Activated naive CD8-positive, alpha-beta T cell treated with anti-CD3 and anti-CD28 coated beads, Interleukin-2, amount 50 U/mL, for 24 hours (primary cell): ENCODE measurements at regions not wholly inside any gene's neighbourhood (a gene's known extent, or its start where the extent isn't known, plus 50 kb on each side); places are given as distances from the start of the nearest gene placed in this dataset.

ENCODE experiments used
- ATAC-seq: fragments of 150-1000 bp; cut with Tn5 transposase; one replicate; pipeline ENCODE4 v1.10.0; 2021
- DNase-seq: peaks from one replicate; pipeline ENCODE4 v3.0.0; 2021
- H3K27ac Mint-ChIP-seq: one replicate; pipeline ENCODE4 v1.8.0; 2021; ENCODE audit warnings: mild to moderate bottlenecking, mixed read lengths
- H3K27me3 Mint-ChIP-seq: one replicate; pipeline ENCODE4 v1.8.0; 2021; ENCODE audit warnings: mixed read lengths
- H3K36me3 Mint-ChIP-seq: one replicate; pipeline ENCODE4 v1.8.0; 2021; ENCODE audit warnings: low read depth, mixed read lengths
- H3K4me1 Mint-ChIP-seq: one replicate; pipeline ENCODE4 v1.8.0; 2021; ENCODE audit warnings: mixed read lengths
- H3K4me3 Mint-ChIP-seq: one replicate; pipeline ENCODE4 v1.8.0; 2021; ENCODE audit warnings: mild to moderate bottlenecking, moderate library complexity, mixed read lengths
- H3K9me3 Mint-ChIP-seq: one replicate; pipeline ENCODE4 v1.8.0; 2021; ENCODE audit warnings: mixed read lengths

DNA sequence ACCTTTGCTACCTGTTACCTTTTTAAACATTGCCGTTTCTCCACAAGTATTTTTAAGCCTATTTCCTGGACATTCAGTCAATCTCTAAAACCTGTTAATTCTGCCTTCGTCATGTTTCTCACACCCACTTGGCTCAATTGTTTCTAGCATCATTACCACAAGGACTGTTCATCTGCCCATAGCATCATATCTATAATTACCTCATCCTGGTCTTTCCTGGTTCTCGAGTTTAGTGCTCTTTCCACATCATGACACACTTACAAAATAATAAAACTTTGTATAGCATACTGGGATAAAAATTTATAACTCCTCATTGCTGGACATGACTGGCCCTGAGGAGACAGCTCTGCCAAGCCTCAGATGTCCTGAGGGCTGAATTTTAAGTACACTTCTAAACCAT is 104.8 kb downstream of the CYB561 start:
- no peaks in the 10 kb centered on the region for H3K9me3 Mint-ChIP-seq
- ATAC-seq (no peak), DNase-seq (no peak)
- no peaks in the 10 kb centered on the region for H3K27me3 Mint-ChIP-seq
- no peak overlapping the region for H3K4me3 Mint-ChIP-seq
- no peaks in the 10 kb centered on the region for H3K4me1 Mint-ChIP-seq
- H3K27ac Mint-ChIP-seq: no peak overlapping the region
- H3K36me3 Mint-ChIP-seq: no peaks in the 10 kb centered on the region

DNA sequence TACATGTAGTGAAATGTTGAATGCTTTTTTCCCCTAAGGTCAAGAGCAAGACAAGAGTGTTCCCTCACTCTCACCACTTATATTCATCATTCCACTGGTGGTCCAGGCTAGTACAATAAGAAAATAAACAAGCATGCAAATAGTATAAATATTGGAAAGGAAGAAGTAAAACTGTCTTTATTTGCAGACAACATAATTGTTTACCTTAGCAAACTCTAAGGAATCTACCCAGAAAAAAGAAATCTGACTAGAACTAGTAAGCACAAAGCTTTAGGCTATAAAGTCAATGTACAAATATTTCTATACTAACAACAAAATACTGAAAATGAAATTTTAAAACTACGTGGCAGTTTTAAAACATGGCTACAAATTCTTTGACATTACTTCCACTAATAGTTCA is 101.7 kb downstream of the CYB561 start:
- ATAC-seq: no peak

GRCh38 chr17:63345611-63346010 is 100.5 kb downstream of the CYB561 start:
- ATAC-seq (no peak), DNase-seq (no peak)
- H3K9me3 Mint-ChIP-seq: no peaks in the 10 kb centered on the region
- H3K4me3 Mint-ChIP-seq: no peak overlapping the region
- H3K36me3 Mint-ChIP-seq: no peaks in the 10 kb centered on the region
- no peaks in the 10 kb centered on the region for H3K4me1 Mint-ChIP-seq
- H3K27me3 Mint-ChIP-seq: no peaks in the 10 kb centered on the region
- no peak overlapping the region for H3K27ac Mint-ChIP-seq

More for the DNA sequence above, 101.7 kb downstream of the CYB561 start:
- Mint-ChIP-seq H3K4me1 (no peaks in the 10 kb centered on the region), H3K27me3 (no peaks in the 10 kb centered on the region), H3K9me3 (no peaks in the 10 kb centered on the region), H3K27ac (no peak overlapping the region), H3K4me3 (no peak overlapping the region), H3K36me3 (no peaks in the 10 kb centered on the region)
- DNase-seq: no peak

- ATAC-seq (no peak), DNase-seq (no peak)
- Mint-ChIP-seq H3K36me3 (no peaks in the 10 kb centered on the region), H3K9me3 (no peaks in the 10 kb centered on the region), H3K4me1 (no peaks in the 10 kb centered on the region), H3K27me3 (no peaks in the 10 kb centered on the region), H3K27ac (no peak overlapping the region), H3K4me3 (no peak overlapping the region)
Observed at GRCh38 chr17:63347475-63347874, 98.6 kb downstream of the CYB561 start.

- Mint-ChIP-seq H3K36me3 (peaks cover 2% of the 10 kb centered on the region), H3K4me3 (no peak overlapping the region), H3K9me3 (no peaks in the 10 kb centered on the region), H3K4me1 (no peaks in the 10 kb centered on the region), H3K27ac (no peak overlapping the region), H3K27me3 (no peaks in the 10 kb centered on the region)
- ATAC-seq (no peak), DNase-seq (no peak)
Observed at GRCh38 chr17:63349478-63350000, 96.6 kb downstream of the CYB561 start.

GRCh38 chr17:63350364-63350763 is 95.7 kb downstream of the CYB561 start:
- no peaks in the 10 kb centered on the region for H3K9me3 Mint-ChIP-seq
- no peaks in the 10 kb centered on the region for H3K4me1 Mint-ChIP-seq
- H3K27me3 Mint-ChIP-seq: no peaks in the 10 kb centered on the region
- DNase-seq (no peak), ATAC-seq (no peak)
- no peak overlapping the region for H3K4me3 Mint-ChIP-seq
- no peak overlapping the region for H3K27ac Mint-ChIP-seq
- peaks cover 2% of the 10 kb centered on the region for H3K36me3 Mint-ChIP-seq

DNA sequence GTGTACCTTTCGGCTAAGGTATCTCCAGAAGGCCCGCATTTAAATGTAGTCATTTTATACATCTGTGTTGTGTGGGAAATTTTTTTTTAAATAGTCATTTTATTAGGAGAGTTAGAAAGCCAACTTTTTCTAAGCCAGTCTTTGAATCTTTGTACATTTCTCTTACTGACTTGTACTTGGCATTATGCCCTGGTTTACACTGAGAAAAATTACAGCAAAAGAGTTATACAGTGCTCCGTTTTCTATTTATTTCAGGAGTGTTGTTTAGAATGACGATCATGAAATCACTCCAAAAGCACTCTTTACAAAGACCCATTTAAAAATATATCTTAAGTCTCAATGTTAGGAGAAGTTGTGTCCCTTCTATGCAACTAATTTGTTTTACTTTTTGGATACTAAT is 91.8 kb downstream of the CYB561 start:
- H3K27ac Mint-ChIP-seq: no peak overlapping the region
- ATAC-seq (no peak), DNase-seq (no peak)
- peaks cover 2% of the 10 kb centered on the region for H3K36me3 Mint-ChIP-seq
- H3K27me3 Mint-ChIP-seq: no peaks in the 10 kb centered on the region
- H3K4me3 Mint-ChIP-seq: no peak overlapping the region
- H3K9me3 Mint-ChIP-seq: no peaks in the 10 kb centered on the region
- peaks cover 7% of the 10 kb centered on the region for H3K4me1 Mint-ChIP-seq

DNA sequence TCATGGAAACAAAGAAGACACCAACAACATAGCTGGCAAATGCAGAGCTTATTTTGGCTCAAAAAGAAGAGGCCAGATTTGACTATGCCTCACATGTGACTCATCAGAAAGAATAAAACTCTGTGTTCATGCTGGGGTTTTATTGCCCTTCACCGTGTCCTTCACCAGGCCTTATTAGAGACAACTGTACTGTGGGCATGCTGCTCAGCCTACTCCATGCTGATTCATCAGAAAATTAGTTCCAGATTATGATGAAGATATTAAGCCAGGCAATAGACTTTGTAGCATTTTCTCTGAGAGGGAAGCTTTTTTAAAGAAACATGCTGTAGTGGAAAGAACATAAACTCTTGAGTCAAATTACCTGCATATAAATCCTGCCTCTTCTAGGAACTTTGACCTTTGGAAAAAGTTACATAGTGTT is 89.8 kb downstream of the CYB561 start:
- H3K4me3 Mint-ChIP-seq: no peak overlapping the region
- no peaks in the 10 kb centered on the region for H3K27me3 Mint-ChIP-seq
- ATAC-seq (no peak), DNase-seq (no peak)
- no peaks in the 10 kb centered on the region for H3K9me3 Mint-ChIP-seq
- H3K27ac Mint-ChIP-seq: no peak overlapping the region
- H3K4me1 Mint-ChIP-seq: peaks cover 7% of the 10 kb centered on the region
- H3K36me3 Mint-ChIP-seq: peaks cover 6% of the 10 kb centered on the region

DNA sequence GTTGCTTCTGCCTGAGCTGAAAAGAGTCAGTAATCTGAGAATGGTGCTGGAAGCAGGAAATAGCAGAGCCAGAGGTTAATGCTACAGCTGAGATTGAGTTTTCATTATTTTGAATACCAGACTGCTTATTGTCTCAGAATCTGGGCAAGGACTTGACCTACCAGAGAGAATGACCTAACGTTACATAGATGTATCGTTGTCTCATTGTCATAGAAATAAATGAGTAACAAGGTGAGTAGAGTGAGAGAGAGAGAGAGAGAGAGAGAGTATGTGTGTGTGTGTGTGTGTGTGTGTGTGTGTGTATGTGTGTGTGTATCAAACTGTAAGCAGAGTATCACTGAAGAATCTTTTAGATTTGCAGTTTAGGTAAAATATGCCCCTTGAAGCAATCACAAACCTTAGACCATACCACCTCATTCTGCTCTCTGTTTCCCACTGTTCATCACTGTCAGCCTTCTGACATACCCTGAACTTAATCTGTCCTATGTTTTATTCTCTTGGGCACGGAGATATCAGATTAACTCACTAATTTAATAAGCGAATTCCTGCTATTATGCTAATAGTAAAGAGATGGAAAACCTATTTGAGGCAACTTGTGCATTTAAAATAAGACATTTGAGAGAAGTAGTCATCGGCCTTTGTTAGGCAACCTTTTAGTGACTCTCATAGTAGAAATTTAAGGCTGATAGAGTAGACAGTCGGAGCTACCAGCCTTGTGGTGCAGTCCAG is 87.8 kb downstream of the CYB561 start:
- Mint-ChIP-seq H3K9me3 (no peaks in the 10 kb centered on the region), H3K27ac (no peak overlapping the region), H3K4me3 (no peak overlapping the region), H3K4me1 (peaks cover 7% of the 10 kb centered on the region), H3K27me3 (no peaks in the 10 kb centered on the region), H3K36me3 (peaks cover 6% of the 10 kb centered on the region)
- DNase-seq (no peak), ATAC-seq (no peak)

- Mint-ChIP-seq H3K27ac (no peak overlapping the region), H3K4me3 (no peak overlapping the region), H3K36me3 (peaks cover 4% of the 10 kb centered on the region), H3K4me1 (peaks cover 7% of the 10 kb centered on the region), H3K27me3 (no peaks in the 10 kb centered on the region), H3K9me3 (no peaks in the 10 kb centered on the region)
- DNase-seq: no peak
- ATAC-seq: no peak
Observed at GRCh38 chr17:63358956-63359355, 87.2 kb downstream of the CYB561 start.

GRCh38 chr17:63361182-63361581 is 84.9 kb downstream of the CYB561 start:
- Mint-ChIP-seq H3K36me3 (peaks cover 4% of the 10 kb centered on the region), H3K4me3 (no peak overlapping the region), H3K27me3 (no peaks in the 10 kb centered on the region), H3K9me3 (no peaks in the 10 kb centered on the region), H3K4me1 (peaks cover 6% of the 10 kb centered on the region), H3K27ac (no peak overlapping the region)
- DNase-seq (no peak), ATAC-seq (no peak)

DNA sequence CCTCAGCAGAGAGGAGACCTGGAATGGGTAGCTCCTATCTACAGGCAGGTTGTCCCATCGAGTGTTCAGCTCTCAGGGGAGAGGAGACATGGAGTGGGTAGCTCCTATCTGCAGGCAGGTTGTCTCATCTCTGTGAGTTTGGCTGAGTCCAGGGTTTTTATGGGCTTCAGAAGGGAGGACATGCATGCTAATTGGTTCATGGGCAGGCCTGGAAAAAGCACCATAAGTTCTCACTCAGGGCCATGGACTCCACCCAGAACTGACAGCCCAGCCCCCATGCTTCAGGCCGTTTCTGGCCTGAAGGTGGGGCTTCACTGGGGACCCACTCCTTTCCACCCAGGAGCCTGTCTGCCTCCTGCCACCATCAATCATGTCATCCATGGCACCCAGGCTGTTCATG is 84.0 kb downstream of the CYB561 start:
- Mint-ChIP-seq H3K4me3 (no peak overlapping the region), H3K4me1 (no peaks in the 10 kb centered on the region), H3K36me3 (peaks cover 4% of the 10 kb centered on the region), H3K9me3 (no peaks in the 10 kb centered on the region), H3K27ac (no peak overlapping the region), H3K27me3 (no peaks in the 10 kb centered on the region)
- DNase-seq (no peak), ATAC-seq (no peak)

DNA sequence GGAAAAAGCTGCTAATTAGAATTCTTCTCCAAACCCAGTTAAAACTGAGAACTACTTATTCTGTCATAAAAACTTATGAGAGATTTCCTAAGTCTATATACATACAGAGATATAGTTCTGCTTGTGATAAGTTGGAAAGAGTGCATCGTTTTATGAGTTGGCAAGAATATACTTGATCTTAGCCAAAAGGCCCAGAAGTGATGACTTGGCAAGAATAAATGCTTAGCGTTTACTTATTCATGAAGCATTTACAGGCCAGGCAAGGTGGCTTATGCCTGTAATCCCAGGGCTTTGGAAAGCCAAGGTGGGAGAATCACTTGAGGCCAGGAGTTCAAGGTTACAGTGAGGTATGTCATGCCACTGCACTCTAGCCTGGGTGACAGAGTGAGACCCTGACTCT is 81.7 kb downstream of the CYB561 start:
- Mint-ChIP-seq H3K27me3 (no peaks in the 10 kb centered on the region), H3K4me3 (no peak overlapping the region), H3K4me1 (no peaks in the 10 kb centered on the region), H3K36me3 (peaks cover 4% of the 10 kb centered on the region), H3K9me3 (no peaks in the 10 kb centered on the region), H3K27ac (no peak overlapping the region)
- ATAC-seq (no peak), DNase-seq (no peak)

- Mint-ChIP-seq H3K4me1 (no peaks in the 10 kb centered on the region), H3K27ac (no peak overlapping the region), H3K4me3 (no peak overlapping the region), H3K9me3 (no peaks in the 10 kb centered on the region), H3K36me3 (peaks cover 4% of the 10 kb centered on the region), H3K27me3 (no peaks in the 10 kb centered on the region)
- ATAC-seq: no peak
- no peak for DNase-seq
Observed at GRCh38 chr17:63364944-63365343, 81.2 kb downstream of the CYB561 start.

GRCh38 chr17:63365366-63366240 is 80.5 kb downstream of the CYB561 start:
- H3K4me1 Mint-ChIP-seq: no peaks in the 10 kb centered on the region
- H3K27ac Mint-ChIP-seq: no peak overlapping the region
- DNase-seq (no peak), ATAC-seq (no peak)
- peaks cover 4% of the 10 kb centered on the region for H3K36me3 Mint-ChIP-seq
- H3K4me3 Mint-ChIP-seq: no peak overlapping the region
- H3K27me3 Mint-ChIP-seq: no peaks in the 10 kb centered on the region
- no peaks in the 10 kb centered on the region for H3K9me3 Mint-ChIP-seq
